ENCODE measurements at regions not wholly inside any gene's neighbourhood (a gene's known extent, or its start where the extent isn't known, plus 50 kb on each side); places are given as distances from the start of the nearest gene placed in this dataset.

GRCh38 chrX:80602036-80602860, 182.0 kb downstream of the TENT5D start:
- TF ChIP-seq, protein P1, sequence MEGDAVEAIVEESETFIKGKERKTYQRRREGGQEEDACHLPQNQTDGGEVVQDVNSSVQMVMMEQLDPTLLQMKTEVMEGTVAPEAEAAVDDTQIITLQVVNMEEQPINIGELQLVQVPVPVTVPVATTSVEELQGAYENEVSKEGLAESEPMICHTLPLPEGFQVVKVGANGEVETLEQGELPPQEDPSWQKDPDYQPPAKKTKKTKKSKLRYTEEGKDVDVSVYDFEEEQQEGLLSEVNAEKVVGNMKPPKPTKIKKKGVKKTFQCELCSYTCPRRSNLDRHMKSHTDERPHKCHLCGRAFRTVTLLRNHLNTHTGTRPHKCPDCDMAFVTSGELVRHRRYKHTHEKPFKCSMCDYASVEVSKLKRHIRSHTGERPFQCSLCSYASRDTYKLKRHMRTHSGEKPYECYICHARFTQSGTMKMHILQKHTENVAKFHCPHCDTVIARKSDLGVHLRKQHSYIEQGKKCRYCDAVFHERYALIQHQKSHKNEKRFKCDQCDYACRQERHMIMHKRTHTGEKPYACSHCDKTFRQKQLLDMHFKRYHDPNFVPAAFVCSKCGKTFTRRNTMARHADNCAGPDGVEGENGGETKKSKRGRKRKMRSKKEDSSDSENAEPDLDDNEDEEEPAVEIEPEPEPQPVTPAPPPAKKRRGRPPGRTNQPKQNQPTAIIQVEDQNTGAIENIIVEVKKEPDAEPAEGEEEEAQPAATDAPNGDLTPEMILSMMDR (IDR thresholded peaks at IDR 0.05; ENCODE audit: insufficient read depth, missing control alignments), result no peak
- DNase-seq (ENCODE audit: insufficient read length, low spot score), result no peak
- no peak for FAIRE-seq

Data from D721Med (cell line).